ENCODE measurements at regions not wholly inside any gene's neighbourhood (a gene's known extent, or its start where the extent isn't known, plus 50 kb on each side); places are given as distances from the start of the nearest gene placed in this dataset.

- TF ChIP-seq CTCF (conservative IDR thresholded peaks at IDR 0.05; ENCODE audit: low read depth, low read length), result no peak
- no peaks in the 10 kb centered on the region for H3K36me3 ChIP-seq (ENCODE audit: insufficient read depth)
- H3K79me2 ChIP-seq (ENCODE audit: insufficient read depth, low read depth), result no peaks in the 10 kb centered on the region
- no peaks in the 10 kb centered on the region for H3K27me3 ChIP-seq (ENCODE audit: insufficient read depth, low read depth)
- no peak overlapping the region for H3K4me2 ChIP-seq
- H2AFZ ChIP-seq (ENCODE audit: low read depth), result no peak overlapping the region
- no peaks in the 10 kb centered on the region for H3K4me1 ChIP-seq (ENCODE audit: low read depth, poor library complexity, severe bottlenecking)
- no peaks in the 10 kb centered on the region for H4K20me1 ChIP-seq (ENCODE audit: insufficient read depth)
- no peak overlapping the region for H3K27ac ChIP-seq
- H3K4me3 ChIP-seq (IDR thresholded peaks at IDR 0.05; ENCODE audit: insufficient read depth, low read depth, low read length), result no peak overlapping the region
- no peak overlapping the region for H3K9ac ChIP-seq
These were observed 152.7 kb downstream of the SUCNR1 start for GRCh38 chr3:152026033-152026556.

GRCh38 chr3:152030320-152030719 is 156.9 kb downstream of the SUCNR1 start:
- Histone ChIP-seq H4K20me1 (ENCODE audit: insufficient read depth) (no peaks in the 10 kb centered on the region), H3K27ac (no peak overlapping the region), H3K27me3 (ENCODE audit: insufficient read depth, low read depth) (no peaks in the 10 kb centered on the region), H3K79me2 (ENCODE audit: insufficient read depth, low read depth) (no peaks in the 10 kb centered on the region), H3K4me1 (ENCODE audit: low read depth, poor library complexity, severe bottlenecking) (no peaks in the 10 kb centered on the region), H3K4me3 (IDR thresholded peaks at IDR 0.05; ENCODE audit: insufficient read depth, low read depth, low read length) (no peak overlapping the region), H3K36me3 (ENCODE audit: insufficient read depth) (no peaks in the 10 kb centered on the region), H3K9ac (no peak overlapping the region), H3K4me2 (no peak overlapping the region), H2AFZ (ENCODE audit: low read depth) (no peak overlapping the region)
- TF ChIP-seq CTCF (conservative IDR thresholded peaks at IDR 0.05; ENCODE audit: low read depth, low read length), result no peak

GRCh38 chr3:152031321-152031720 is 157.9 kb downstream of the SUCNR1 start:
- H3K36me3 ChIP-seq (ENCODE audit: insufficient read depth), result no peaks in the 10 kb centered on the region
- no peaks in the 10 kb centered on the region for H4K20me1 ChIP-seq (ENCODE audit: insufficient read depth)
- no peaks in the 10 kb centered on the region for H3K27me3 ChIP-seq (ENCODE audit: insufficient read depth, low read depth)
- H3K4me2 ChIP-seq, result no peak overlapping the region
- no peaks in the 10 kb centered on the region for H3K79me2 ChIP-seq (ENCODE audit: insufficient read depth, low read depth)
- no peak overlapping the region for H3K4me3 ChIP-seq (IDR thresholded peaks at IDR 0.05; ENCODE audit: insufficient read depth, low read depth, low read length)
- TF ChIP-seq CTCF (conservative IDR thresholded peaks at IDR 0.05; ENCODE audit: low read depth, low read length), result no peak
- no peak overlapping the region for H3K27ac ChIP-seq
- no peak overlapping the region for H2AFZ ChIP-seq (ENCODE audit: low read depth)
- H3K9ac ChIP-seq, result no peak overlapping the region
- no peaks in the 10 kb centered on the region for H3K4me1 ChIP-seq (ENCODE audit: low read depth, poor library complexity, severe bottlenecking)

- Histone ChIP-seq H3K79me2 (ENCODE audit: insufficient read depth, low read depth) (no peaks in the 10 kb centered on the region), H3K36me3 (ENCODE audit: insufficient read depth) (no peaks in the 10 kb centered on the region), H3K4me2 (no peak overlapping the region), H2AFZ (ENCODE audit: low read depth) (no peak overlapping the region), H4K20me1 (ENCODE audit: insufficient read depth) (no peaks in the 10 kb centered on the region), H3K27me3 (ENCODE audit: insufficient read depth, low read depth) (no peaks in the 10 kb centered on the region), H3K9ac (no peak overlapping the region), H3K4me1 (ENCODE audit: low read depth, poor library complexity, severe bottlenecking) (no peaks in the 10 kb centered on the region), H3K27ac (no peak overlapping the region), H3K4me3 (IDR thresholded peaks at IDR 0.05; ENCODE audit: insufficient read depth, low read depth, low read length) (no peak overlapping the region)
- TF ChIP-seq CTCF (conservative IDR thresholded peaks at IDR 0.05; ENCODE audit: low read depth, low read length), result no peak
These were observed 163.9 kb downstream of the SUCNR1 start for GRCh38 chr3:152037297-152037696.

Measured in KMS-11 (cell line).